Motor neuron (in vitro differentiated cells): ENCODE measurements at regions not wholly inside any gene's neighbourhood (a gene's known extent, or its start where the extent isn't known, plus 50 kb on each side); places are given as distances from the start of the nearest gene placed in this dataset.

Source experiments
- ATAC-seq, 8 experiments: fragments of 200-7000 bp; cut with Tn5 transposase; replicated peaks in 6 of 8; 2 replicates each; pipeline ENCODE4 v1.8.0; 2021; ENCODE audit warnings: mild to moderate bottlenecking in 8 of 8, moderate library complexity in 8 of 8
- H3K27ac ChIP-seq, 2 donors: fragments of 250-450 bp; sonication (Bioruptor Pico); 2 replicates each; pipeline ENCODE4 v1.9.0; 2021; ENCODE audit warnings: antibody characterized with exemption in 2 of 2, mild to moderate bottlenecking in 2 of 2, moderate library complexity in 1 of 2
- H3K4me1 ChIP-seq, 2 donors: fragments of 250-450 bp; sonication (Bioruptor Pico); replicated peaks in 1 of 2; 2 replicates each; pipeline ENCODE4 v1.6.1; 2021; ENCODE audit warnings: antibody characterized with exemption in 2 of 2, mild to moderate bottlenecking in 2 of 2, moderate library complexity in 1 of 2
- H3K4me3 ChIP-seq, 5 donors: fragments of 250-450 bp; sonication (Bioruptor Pico); 2 replicates each; pipeline ENCODE4 v1.9.0; 2021; ENCODE audit warnings: antibody characterized with exemption in 5 of 5, mild to moderate bottlenecking in 5 of 5, moderate library complexity in 4 of 5
- WGBS, 10 experiments: fragments of 450-650 bp; shearing (Covaris generic); methylation state at CpG; one replicate each; pipeline ENCODE4 v1.0.0; 2022; 5-methylcytosine and 5-hydroxymethylcytosine counted together
- in situ Hi-C, 9 experiments: fragments of 400-800 bp; cut with MboI; loops; one replicate each; pipeline ENCODE4 v1.15.0; 2021; ENCODE audit warnings: low sequenced_read_pairs in 9 of 9, low pct_unique_long_range_greater_than_20kb in 2 of 9; ENCODE audit not compliant: unreplicated experiment in 9 of 9

DNA sequence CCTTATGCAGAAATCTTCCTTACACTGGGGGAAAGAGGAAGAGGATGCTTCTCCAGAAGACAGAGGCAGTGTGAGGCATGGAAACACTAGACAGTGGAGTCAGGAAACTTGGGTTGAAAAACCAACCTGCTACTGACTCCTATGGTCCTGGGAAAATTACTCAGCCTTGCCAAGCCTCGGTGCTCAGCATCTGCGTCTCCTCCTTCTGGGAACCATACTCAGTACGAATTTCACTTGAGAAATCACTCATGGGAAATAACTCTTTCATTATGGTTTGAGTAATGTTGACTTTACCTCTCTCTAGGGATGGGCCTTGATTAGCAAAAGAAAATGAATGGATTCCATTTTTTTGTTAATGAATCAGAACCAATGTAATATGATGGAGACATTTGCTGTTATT is 96.5 kb downstream of the KCNE4 start:
- in situ Hi-C loops: no loop called here
- no peak overlapping the region for H3K4me3 ChIP-seq
- 40 to 100% (median 79%) methylated on average over 1 to 3 of the region's 3 CpGs; no CpG with 5 or more reads in 3 of the 10 experiments for WGBS, 10 experiments
- H3K27ac ChIP-seq: no peak overlapping the region
- ATAC-seq: no peak
- H3K4me1 ChIP-seq: peaks cover 0 to 11% of the 10 kb centered on the region in 2 donors

DNA sequence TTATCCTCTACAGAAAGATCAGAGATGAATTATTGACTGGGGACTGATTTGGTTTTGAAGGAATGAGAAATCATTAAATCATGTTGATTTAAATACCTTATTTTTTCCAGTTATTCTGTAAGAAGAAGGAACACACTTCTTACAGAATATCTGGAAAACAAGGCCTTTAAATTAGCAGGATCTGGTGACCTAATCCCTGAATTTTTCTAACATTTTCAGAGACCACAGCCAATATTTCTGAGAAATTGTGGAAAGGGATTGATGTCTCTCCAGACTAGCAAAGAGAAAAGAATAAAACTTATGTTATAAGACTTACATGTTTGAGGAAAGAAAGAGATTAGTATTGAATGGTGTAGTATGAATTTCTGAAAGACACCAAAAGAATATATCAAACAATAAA is 104.0 kb downstream of the KCNE4 start:
- Histone ChIP-seq H3K4me3 (no peak overlapping the region), H3K27ac (no peak overlapping the region), H3K4me1 (no peaks in the 10 kb centered on the region)
- in situ Hi-C loops: no loop called here
- no peak for ATAC-seq

DNA sequence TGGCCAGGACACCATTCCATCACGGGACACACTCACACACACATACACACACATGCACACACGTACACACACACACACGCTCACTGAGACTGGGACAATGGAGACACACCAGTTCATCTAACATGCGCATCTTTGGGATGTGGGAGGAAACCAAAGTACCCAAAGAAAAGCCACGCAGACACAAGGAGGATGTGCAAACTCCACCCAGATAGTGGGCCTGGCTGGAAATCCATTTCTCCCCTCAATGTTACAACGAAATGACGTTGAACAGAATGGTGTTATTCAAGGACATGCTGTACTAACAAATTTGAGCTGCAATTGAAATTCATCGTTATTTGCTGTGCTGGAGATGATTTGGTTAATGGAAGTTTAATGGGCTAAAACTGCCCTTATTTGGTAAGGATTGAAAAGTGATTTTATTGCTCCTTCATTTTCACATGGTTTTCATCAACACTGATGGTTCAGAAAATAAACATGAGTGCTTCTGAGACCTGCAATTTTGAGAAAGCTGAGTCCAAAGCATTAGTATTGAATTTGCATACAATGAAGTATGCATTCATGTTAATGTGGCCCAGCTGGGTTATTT is 110.0 kb downstream of the KCNE4 start:
- no peak overlapping the region for H3K27ac ChIP-seq
- in situ Hi-C loops: no loop called here
- 10 to 92% (median 61%) methylated on average over 2 to 6 of the region's 8 CpGs for WGBS, 10 experiments
- no peaks in the 10 kb centered on the region for H3K4me1 ChIP-seq
- ATAC-seq: peak in 3 of 8 experiments; percentile 78 to 95 (median 79)
- H3K4me3 ChIP-seq: no peak overlapping the region

DNA sequence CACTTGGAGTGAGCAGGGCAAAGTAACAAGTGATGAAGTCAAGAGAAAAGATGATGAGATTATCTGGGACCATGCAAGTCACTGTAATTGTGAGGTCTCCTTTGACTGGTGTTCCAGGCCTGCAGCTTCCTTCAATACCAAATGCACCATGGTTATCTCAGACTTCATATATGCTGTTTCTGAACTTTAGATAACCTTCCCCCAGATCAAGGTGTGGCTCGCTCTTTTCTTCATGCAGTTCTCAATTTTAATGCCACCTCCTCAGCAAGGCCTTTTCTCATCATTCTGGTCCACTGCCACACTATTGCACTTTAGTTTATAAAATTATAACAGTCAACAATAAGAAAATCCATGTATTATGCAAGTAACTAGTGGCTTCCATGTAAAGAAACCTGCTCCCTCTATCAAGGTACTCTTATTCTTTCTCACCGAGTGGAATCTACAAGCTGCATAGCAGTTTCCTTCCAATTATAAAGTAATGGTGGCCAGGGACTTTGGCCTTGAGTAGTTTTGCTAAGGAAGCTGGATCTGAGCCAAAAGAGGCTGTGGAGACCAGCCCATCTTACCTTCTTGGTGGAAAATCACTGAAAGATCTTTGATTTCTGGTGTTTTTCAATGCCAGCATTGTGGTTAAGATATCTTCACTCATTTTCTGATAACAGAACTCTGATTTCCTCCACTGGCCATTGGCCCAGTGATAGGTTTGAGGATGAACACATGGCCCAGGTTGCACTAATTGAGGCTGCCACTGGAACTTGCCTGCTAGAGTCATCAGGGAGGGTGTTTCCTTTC is 113.6 kb downstream of the KCNE4 start:
- Histone ChIP-seq H3K27ac (no peak overlapping the region), H3K4me3 (no peak overlapping the region), H3K4me1 (no peaks in the 10 kb centered on the region)
- no peak for ATAC-seq
- 69 to 97% (median 86%) methylated on average over 1 to 2 of the region's 2 CpGs; no CpG with 5 or more reads in 1 of the 10 experiments for WGBS, 10 experiments
- in situ Hi-C loops: no loop called here

DNA sequence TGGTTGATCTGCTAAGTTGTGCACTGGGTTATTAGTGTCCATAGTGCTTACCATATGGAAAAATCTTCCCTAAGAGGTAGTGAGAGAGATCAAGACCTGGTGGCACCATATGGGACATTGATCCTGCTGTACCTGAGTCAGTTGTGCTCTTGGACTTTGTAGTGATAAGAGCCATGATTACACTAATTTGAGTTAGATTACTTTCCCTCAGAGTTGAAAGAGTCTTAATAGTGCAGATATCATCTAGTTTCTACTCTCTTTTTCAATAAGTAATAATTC is 114.2 kb downstream of the KCNE4 start:
- Histone ChIP-seq H3K4me1 (no peaks in the 10 kb centered on the region), H3K4me3 (no peak overlapping the region), H3K27ac (no peak overlapping the region)
- no peak for ATAC-seq
- in situ Hi-C loops: no loop called here

DNA sequence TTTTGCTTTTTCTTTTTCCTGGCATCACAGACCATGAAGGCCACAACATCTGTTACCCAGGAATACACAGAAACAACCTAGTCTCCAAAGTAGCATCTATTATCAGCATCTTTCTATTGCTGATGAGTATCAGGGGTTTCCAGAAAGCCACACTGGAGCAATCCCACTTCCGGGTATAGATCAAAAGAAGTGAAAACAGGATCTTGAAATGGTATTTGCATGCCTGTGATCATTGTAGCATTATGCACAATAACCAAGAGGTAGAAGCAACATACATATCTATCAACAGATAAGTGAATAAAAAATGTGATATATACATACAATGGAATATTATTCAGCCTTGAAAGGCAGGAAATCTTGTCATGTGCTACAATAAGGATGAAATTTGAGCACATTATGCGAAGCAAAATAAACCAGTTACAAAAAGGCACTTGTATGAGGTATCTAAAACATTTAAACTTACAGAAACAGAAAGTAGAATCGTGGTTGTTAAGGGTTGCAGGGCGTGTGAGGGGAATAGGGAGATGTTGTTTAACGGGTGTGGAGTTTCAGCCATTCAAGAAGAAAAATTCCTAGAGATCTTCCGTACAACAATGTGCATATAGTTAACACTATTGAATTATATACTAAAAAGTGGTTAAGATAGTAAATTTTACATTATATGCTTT is 115.1 kb downstream of the KCNE4 start:
- 46 to 87% (median 73%) methylated on average over 2 to 6 of the region's 6 CpGs for WGBS, 10 experiments
- Histone ChIP-seq H3K27ac (no peak overlapping the region), H3K4me1 (no peaks in the 10 kb centered on the region), H3K4me3 (no peak overlapping the region)
- in situ Hi-C loops: no loop called here
- peak in 3 of 8 experiments; percentile 50 to 88 (median 83) for ATAC-seq

DNA sequence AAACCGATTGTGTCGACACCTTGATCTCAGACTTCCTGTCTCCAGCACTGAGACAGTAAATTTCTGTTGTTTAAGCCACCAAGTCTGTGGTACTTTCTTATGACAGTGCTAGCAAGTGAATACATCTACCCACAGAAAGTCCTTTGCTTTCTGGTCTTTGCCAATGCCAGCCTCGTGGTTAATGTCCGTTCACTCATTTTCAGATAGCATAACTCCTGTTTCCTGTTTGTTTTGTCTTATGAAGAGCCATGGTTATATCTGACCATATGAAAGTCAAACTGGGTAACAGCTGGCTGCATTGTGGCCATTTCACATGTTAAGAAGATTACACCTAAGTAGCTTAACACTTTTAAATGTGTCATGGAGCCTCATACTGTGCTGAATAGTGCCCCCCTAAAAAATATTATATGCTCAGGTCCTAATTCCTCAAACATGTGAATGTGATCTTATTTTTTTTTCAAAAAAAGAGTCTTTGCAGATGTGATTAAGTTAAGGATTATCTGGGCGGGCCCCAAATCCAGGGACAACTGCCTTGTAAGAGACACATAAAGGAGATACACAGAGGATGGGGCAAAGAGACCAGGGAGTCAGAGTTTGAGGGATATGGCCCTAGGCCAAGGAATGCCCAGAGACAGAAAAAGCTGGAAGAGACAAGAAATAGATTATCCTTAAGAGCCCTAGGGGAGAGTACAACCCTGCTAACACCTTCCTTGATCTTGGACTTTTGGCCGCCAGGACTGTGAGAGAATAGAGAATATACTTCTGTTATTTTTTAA is 118.0 kb downstream of the KCNE4 start:
- 36 to 100% (median 62%) methylated on average over 1 to 6 of the region's 6 CpGs for WGBS, 10 experiments
- H3K27ac ChIP-seq: no peak overlapping the region
- H3K4me1 ChIP-seq: no peaks in the 10 kb centered on the region
- in situ Hi-C loops: no loop called here
- H3K4me3 ChIP-seq: no peak overlapping the region
- ATAC-seq: no peak

DNA sequence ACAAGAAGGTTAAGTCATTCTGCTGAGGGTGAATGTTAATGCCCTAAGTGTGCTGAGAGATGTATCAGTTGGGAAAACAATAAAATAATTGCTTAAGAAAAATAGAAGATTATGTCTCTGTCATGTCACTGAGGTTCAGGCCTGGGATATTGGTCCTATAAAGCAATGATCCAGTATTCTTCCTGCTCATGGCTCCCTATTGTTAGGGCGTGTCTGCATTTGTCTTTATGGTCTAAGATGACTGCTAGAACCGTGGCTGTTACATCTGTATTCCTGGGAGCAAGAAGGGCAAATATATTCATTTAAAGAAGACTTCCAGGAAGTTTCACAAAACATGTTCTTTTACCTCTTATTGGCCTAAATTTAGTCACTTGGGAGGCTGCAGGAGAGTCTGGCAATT is 125.0 kb downstream of the KCNE4 start:
- no peak for ATAC-seq
- Histone ChIP-seq H3K27ac (no peak overlapping the region), H3K4me1 (no peaks in the 10 kb centered on the region), H3K4me3 (no peak overlapping the region)
- 17 to 92% (median 74%) methylated on average over 1 to 2 of the region's 2 CpGs; no CpG with 5 or more reads in 2 of the 10 experiments for WGBS, 10 experiments
- in situ Hi-C loops: no loop called here

DNA sequence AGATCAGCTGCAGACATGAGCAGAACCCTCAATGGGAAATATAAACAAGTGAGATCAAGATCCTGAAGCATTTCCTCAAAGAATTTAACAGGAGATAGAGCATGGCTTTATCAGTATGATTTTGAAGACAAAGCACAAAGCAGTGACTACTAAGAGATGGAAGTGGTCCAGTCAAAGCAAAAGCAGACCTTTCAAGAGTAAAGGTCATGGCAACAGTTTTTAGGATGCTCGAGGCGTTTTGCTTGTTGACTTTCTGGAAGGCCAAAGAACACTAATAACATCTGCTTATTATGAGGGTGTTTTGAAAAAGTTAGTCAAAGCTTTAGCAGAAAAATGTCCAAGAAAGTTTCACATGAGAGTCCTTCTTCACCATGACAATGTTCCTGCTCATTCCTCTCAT is 128.5 kb downstream of the KCNE4 start:
- Histone ChIP-seq H3K4me3 (no peak overlapping the region), H3K27ac (no peak overlapping the region), H3K4me1 (no peaks in the 10 kb centered on the region)
- ATAC-seq: no peak
- 8 to 100% (median 60%) methylated on average over 1 to 2 of the region's 2 CpGs; no CpG with 5 or more reads in 3 of the 10 experiments for WGBS, 10 experiments
- in situ Hi-C loops: no loop called here

DNA sequence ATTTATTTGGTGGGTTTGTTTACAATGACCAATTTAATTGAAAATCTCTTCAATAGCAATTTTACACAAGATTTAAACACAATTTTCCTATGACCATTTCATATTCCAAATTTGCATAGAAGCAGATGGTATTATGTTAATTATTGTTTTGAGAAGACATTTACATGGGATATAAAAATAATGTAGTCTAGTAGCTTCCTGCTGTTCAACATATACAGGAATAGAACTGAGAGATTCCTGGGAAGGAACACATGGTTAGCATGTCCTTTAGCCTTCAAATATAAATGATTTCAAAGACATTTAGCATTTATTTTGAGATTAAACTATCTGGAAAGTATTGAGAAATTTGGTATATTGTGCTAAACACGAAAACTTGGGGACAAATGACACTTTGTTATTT is 129.6 kb downstream of the KCNE4 start:
- in situ Hi-C loops: no loop called here
- Histone ChIP-seq H3K4me1 (no peaks in the 10 kb centered on the region), H3K4me3 (no peak overlapping the region), H3K27ac (no peak overlapping the region)
- peak in 1 of 8 experiments; percentile 84 for ATAC-seq
- 8 to 63% (median 53%) methylated on average over 1 of the region's 1 CpG; no CpG with 5 or more reads in 2 of the 10 experiments for WGBS, 10 experiments

DNA sequence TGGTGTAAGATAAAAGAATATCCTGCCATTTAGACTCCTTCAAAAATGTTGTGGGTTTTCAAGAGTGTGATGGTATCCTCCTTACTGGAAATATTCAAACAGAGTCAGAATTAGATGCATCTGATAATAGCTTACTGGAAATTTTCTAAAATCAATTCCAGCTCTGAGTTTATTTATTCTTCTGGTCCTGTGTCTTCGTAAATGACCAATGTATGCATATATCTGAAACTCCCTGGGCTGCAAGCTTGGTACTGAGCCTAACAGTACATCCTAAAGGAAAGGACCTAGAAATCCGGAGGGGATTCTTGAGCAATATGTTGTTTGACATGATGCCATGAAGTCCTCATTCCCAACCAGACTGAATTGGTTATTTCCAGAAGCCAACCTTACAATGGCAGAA is 130.4 kb downstream of the KCNE4 start:
- ATAC-seq: peak in 3 of 8 experiments; percentile 43 to 80 (median 76)
- WGBS, 10 experiments: 0 to 100% (median 76%) methylated on average over 1 to 2 of the region's 2 CpGs; no CpG with 5 or more reads in 2 of the 10 experiments
- in situ Hi-C loops: no loop called here
- Histone ChIP-seq H3K4me1 (no peaks in the 10 kb centered on the region), H3K27ac (no peak overlapping the region), H3K4me3 (no peak overlapping the region)

DNA sequence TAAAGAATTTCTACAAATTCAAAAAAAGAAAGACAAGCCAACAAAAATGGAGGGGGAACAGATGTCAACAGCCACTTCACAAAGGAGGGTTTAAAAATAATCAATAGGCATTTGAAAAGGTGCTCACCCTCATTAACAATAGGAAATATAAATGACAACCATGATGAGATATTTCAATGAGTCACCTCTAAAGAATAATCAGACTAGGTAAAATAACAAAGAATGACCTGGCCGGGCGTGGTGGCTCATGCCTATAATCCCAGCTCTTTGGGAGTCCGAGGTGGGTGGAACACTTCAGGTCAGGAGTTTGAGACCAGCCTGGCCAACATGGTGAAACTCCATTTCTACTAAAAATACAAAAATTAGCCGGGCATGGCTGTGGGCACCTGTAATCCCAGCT is 133.6 kb downstream of the KCNE4 start:
- ATAC-seq: no peak
- WGBS, 10 experiments: 50 to 100% (median 83%) methylated on average over 1 to 4 of the region's 4 CpGs
- H3K27ac ChIP-seq: no peak overlapping the region
- H3K4me1 ChIP-seq: no peaks in the 10 kb centered on the region
- H3K4me3 ChIP-seq: no peak overlapping the region
- in situ Hi-C loops: no loop called here

DNA sequence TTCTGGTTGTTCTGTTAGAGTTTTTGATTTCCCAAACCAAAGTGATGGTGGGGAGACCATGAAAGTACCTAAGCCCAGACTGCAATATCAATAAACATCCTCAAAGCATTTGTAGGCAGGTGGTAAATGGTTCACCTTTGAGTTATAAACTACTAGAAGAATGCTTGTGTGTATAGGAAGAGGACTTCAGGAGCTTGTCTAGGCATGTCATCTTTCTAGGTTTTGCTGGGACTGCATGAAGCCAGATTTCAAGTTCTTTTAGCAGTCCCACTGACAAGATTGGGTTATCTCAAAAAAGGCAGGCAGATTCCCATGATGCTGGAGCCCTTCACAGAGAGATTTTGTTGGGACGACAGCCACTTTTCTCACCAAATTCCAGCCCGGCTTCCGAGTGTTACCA is 135.3 kb downstream of the KCNE4 start:
- Histone ChIP-seq H3K4me3 (no peak overlapping the region), H3K4me1 (no peaks in the 10 kb centered on the region), H3K27ac (no peak overlapping the region)
- in situ Hi-C loops: no loop called here
- no peak for ATAC-seq
- WGBS, 10 experiments: 87 to 100% (median 93%) methylated on average over 1 to 3 of the region's 3 CpGs; no CpG with 5 or more reads in 6 of the 10 experiments
